GM20000 (cell line): ENCODE measurements at regions not wholly inside any gene's neighbourhood (a gene's known extent, or its start where the extent isn't known, plus 50 kb on each side); places are given as distances from the start of the nearest gene placed in this dataset.

Source experiments
- DNase-seq: peaks from one replicate; pipeline ENCODE4 v3.0.0; 2012; ENCODE audit warnings: low spot score
- CTCF ChIP-seq: IDR thresholded peaks from 2 replicates; pipeline ENCODE4 v1.5.1; 2012; ENCODE audit warnings: mild to moderate bottlenecking, control low read depth; ENCODE audit errors: extremely low read depth, missing control alignments

GRCh38 chr16:86988920-86989696, 328.1 kb downstream of the C16orf95 start:
- no peak for DNase-seq
- TF ChIP-seq CTCF, result no peak

GRCh38 chr16:86990451-86990850, 326.7 kb downstream of the C16orf95 start:
- DNase-seq, result no peak
- no peak for TF ChIP-seq CTCF

GRCh38 chr16:86991679-86992078, 325.5 kb downstream of the C16orf95 start:
- DNase-seq, result no peak
- TF ChIP-seq CTCF, result no peak

- no peak for TF ChIP-seq CTCF
- DNase-seq, result no peak
These were observed 324.6 kb downstream of the C16orf95 start for GRCh38 chr16:86992587-86992986.

GRCh38 chr16:86993426-86994110, 323.6 kb downstream of the C16orf95 start:
- TF ChIP-seq CTCF, result no peak
- no peak for DNase-seq

- no peak for DNase-seq
- no peak for TF ChIP-seq CTCF
These were observed 323.0 kb downstream of the C16orf95 start for GRCh38 chr16:86994215-86994614.

- DNase-seq, result no peak
- TF ChIP-seq CTCF, result no peak
These were observed 322.5 kb downstream of the C16orf95 start for GRCh38 chr16:86994651-86995171.
